SK-N-MC (cell line): ENCODE measurements at regions not wholly inside any gene's neighbourhood (a gene's known extent, or its start where the extent isn't known, plus 50 kb on each side); places are given as distances from the start of the nearest gene placed in this dataset.

Source experiments
- DNase-seq: peaks from one replicate; pipeline ENCODE4 v3.0.0-alpha.2; 2011; ENCODE audit warnings: low read depth, low spot score
- H3K27ac ChIP-seq: fragments of 200-600 bp; sonication (generic); 2 replicates; pipeline ENCODE4 v1.5.1; 2016; ENCODE audit warnings: mixed run types
- H3K36me3 ChIP-seq: fragments of 200-600 bp; sonication (generic); 2 replicates; pipeline ENCODE4 v1.6.1; 2017; ENCODE audit warnings: antibody characterized with exemption, low read length, mixed read lengths; ENCODE audit not compliant: insufficient read depth
- H3K4me3 ChIP-seq: fragments of 200-600 bp; sonication (generic); 2 replicates; pipeline ENCODE4 v1.5.1; 2016
- H3K9ac ChIP-seq: fragments of 200-600 bp; sonication (generic); 2 replicates; pipeline ENCODE4 v1.8.0; 2017; ENCODE audit warnings: mixed run types, mixed read lengths; ENCODE audit not compliant: insufficient read length
- H3K9me3 ChIP-seq: fragments of 200-600 bp; sonication (generic); 2 replicates; pipeline ENCODE4 v1.6.1; 2017; ENCODE audit warnings: low read depth, mild to moderate bottlenecking, antibody characterized with exemption, low read length, moderate library complexity, mixed read lengths
- EZH2 ChIP-seq: fragments of 200-600 bp; sonication (generic); IDR thresholded peaks from one replicate; pipeline ENCODE4 v1.6.1; 2017; ENCODE audit warnings: antibody characterized with exemption
- FOXP2 ChIP-seq: optimal IDR thresholded peaks from 2 replicates; pipeline ENCODE3; 2011; ENCODE audit warnings: mild to moderate bottlenecking, moderate library complexity; ENCODE audit not compliant: insufficient read depth; ENCODE audit errors: extremely low read length, control extremely low read depth
- POLR2AphosphoS5 ChIP-seq: IDR thresholded peaks from 2 replicates; pipeline ENCODE4 v1.6.1; 2012; ENCODE audit warnings: mild to moderate bottlenecking, low read depth, low read length, borderline replicate concordance

DNA sequence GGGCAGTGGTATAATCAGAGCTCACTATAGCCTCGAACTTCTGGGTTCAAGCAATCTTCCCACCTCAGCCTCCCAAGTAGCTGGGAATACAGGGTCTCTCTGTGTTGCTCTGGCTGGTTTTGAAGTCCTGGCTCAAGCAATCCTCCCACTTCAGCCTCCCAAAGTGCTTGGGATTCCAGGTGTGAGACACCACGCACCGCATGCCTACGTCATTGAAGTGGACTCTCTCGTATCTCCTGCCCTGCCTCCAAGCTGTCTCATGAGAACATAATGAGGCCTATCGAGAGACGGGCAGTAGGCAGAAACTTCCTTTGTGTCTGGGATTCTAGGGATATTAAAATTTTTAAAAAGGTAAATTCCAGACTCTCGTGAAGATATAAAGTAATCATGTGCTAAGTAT is 65.0 kb upstream of the NLGN4X start:
- Histone ChIP-seq H3K36me3 (no peaks in the 10 kb centered on the region), H3K4me3 (no peak overlapping the region), H3K27ac (no peak overlapping the region), H3K9me3 (no peaks in the 10 kb centered on the region), H3K9ac (no peak overlapping the region)
- DNase-seq, result no peak
- no peak for TF ChIP-seq POLR2AphosphoS5
- TF ChIP-seq FOXP2, result no peak
- no peak for TF ChIP-seq EZH2

DNA sequence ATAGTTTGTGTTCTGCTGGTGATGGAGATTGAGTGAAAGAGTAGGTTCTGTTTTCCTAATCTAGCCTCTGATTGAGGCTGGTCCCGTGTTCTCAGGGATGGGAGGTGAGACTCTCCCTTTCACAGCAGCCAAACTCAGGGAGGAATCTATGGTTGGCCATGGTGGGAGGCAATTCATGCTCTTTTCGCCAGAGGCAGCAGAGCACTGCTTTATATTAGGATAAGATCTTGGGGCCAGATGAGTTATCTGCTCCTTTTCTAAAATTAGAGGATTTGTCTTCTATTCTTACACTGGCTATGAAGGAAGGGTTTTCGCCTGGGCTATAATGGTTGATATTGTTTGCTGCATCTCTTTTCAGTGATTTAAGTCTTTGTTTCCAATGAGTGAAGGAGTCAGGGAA is 63.9 kb upstream of the NLGN4X start:
- Histone ChIP-seq H3K9ac (no peak overlapping the region), H3K9me3 (no peaks in the 10 kb centered on the region), H3K4me3 (no peak overlapping the region), H3K27ac (no peak overlapping the region), H3K36me3 (no peaks in the 10 kb centered on the region)
- no peak for TF ChIP-seq FOXP2
- TF ChIP-seq POLR2AphosphoS5, result no peak
- TF ChIP-seq EZH2, result no peak
- no peak for DNase-seq

DNA sequence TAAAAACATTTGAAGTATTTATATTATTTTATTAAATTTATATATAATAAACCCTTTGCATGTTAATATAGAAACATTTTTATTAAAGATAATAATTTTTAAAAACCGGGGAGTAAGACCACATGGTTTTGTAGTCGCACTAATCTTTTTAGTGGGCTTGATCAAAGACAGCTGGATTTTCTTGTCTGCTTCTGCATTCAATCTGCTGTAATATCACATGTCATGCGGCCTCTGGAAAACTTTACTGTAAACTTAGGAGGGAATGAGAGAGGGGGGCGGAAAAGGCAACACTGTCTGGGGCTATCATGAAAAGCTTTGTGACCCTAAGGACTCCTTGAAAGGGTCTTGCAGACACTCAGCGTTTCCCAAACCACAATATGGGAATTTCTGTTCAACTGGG is 62.8 kb upstream of the NLGN4X start:
- Histone ChIP-seq H3K4me3 (no peak overlapping the region), H3K9ac (no peak overlapping the region), H3K36me3 (no peaks in the 10 kb centered on the region), H3K9me3 (no peaks in the 10 kb centered on the region), H3K27ac (no peak overlapping the region)
- TF ChIP-seq POLR2AphosphoS5 (no peak), EZH2 (no peak)
- DNase-seq, result no peak

DNA sequence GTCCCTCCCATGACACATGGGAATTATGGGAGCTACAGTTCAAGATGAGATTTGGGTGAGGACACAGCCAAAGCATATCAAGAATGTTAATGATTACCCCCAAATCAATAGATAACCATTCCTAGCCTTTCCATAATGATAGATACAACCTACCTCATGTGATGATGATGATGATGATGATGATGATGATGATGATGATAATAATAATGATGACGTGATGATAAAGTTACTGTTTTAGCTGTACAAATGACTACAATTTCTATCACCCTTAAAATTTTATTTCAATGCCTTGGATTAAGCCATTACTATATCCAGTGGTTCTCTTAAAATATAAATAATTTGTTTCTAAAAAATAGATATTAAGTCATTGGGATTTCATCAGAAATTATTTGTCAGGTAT is 55.2 kb upstream of the NLGN4X start:
- Histone ChIP-seq H3K4me3 (no peak overlapping the region), H3K9ac (no peak overlapping the region), H3K36me3 (no peaks in the 10 kb centered on the region), H3K27ac (no peak overlapping the region), H3K9me3 (no peaks in the 10 kb centered on the region)
- DNase-seq, result no peak
- TF ChIP-seq FOXP2 (no peak), EZH2 (no peak), POLR2AphosphoS5 (no peak)

DNA sequence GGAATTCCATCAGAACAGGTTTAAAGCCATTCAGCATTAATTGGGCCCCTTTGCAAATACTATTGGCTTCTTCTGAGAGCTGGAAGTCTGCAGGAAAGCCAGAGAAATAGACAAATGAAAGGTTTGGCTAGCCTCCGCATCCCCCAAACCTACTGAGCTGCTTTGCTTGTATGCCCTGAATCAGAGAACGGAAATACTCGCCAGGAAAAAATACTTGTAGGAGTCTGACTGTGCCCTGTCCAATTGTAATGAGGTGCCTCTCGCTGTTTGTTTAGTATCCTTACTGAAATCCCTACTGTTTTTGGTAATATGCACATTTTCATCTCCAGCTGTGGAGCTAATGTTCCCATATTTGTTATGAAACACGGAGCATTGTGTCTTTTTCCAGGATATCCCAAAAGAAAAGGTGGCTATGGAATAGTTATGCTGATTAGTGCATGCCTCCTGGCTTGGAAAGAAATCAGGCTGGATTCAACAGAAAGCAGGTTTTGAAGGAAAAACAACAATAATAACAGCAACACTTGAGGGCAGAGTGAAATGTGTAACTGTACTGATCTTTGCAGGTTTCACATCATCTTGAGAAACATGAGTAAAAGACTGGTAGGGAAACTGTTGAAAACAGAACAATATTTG is 50.7 kb upstream of the NLGN4X start:
- no peak for DNase-seq
- no peaks in the 10 kb centered on the region for H3K36me3 ChIP-seq
- H3K4me3 ChIP-seq, result no peak overlapping the region
- H3K9me3 ChIP-seq, result no peaks in the 10 kb centered on the region
- no peak overlapping the region for H3K9ac ChIP-seq
- no peak overlapping the region for H3K27ac ChIP-seq
- TF ChIP-seq FOXP2 (no peak), POLR2AphosphoS5 (no peak), EZH2 (no peak)
